ENCODE measurements at regions not wholly inside any gene's neighbourhood (a gene's known extent, or its start where the extent isn't known, plus 50 kb on each side); places are given as distances from the start of the nearest gene placed in this dataset.

- TF ChIP-seq ZFX (IDR thresholded peaks at IDR 0.05) (no peak), CTCF (conservative IDR thresholded peaks at IDR 0.05) (no peak)
- H3K27ac ChIP-seq = no peak overlapping the region
Observed at GRCh38 chr17:71976011-71976649, 144.7 kb upstream of the SOX9 start.

GRCh38 chr17:71978435-71978834 is 142.4 kb upstream of the SOX9 start:
- TF ChIP-seq ZFX (IDR thresholded peaks at IDR 0.05) = no peak
- TF ChIP-seq CTCF (conservative IDR thresholded peaks at IDR 0.05) = no peak
- no peak overlapping the region for H3K27ac ChIP-seq

GRCh38 chr17:71980171-71980570 is 140.6 kb upstream of the SOX9 start:
- TF ChIP-seq ZFX (IDR thresholded peaks at IDR 0.05) (no peak), CTCF (conservative IDR thresholded peaks at IDR 0.05) (no peak)

GRCh38 chr17:71983828-71984227 is 137.0 kb upstream of the SOX9 start:
- no peak overlapping the region for H3K27ac ChIP-seq
- no peak for TF ChIP-seq CTCF (conservative IDR thresholded peaks at IDR 0.05)
- TF ChIP-seq ZFX (IDR thresholded peaks at IDR 0.05) = no peak

More at GRCh38 chr17:71980171-71980570, 140.6 kb upstream of the SOX9 start:
- no peak overlapping the region for H3K27ac ChIP-seq

GRCh38 chr17:71985111-71986039 is 135.4 kb upstream of the SOX9 start:
- H3K27ac ChIP-seq = no peak overlapping the region
- TF ChIP-seq ZFX (IDR thresholded peaks at IDR 0.05) (no peak), CTCF (conservative IDR thresholded peaks at IDR 0.05) (no peak)

GRCh38 chr17:71986886-71987285 is 133.9 kb upstream of the SOX9 start:
- H3K27ac ChIP-seq = no peak overlapping the region
- TF ChIP-seq CTCF (conservative IDR thresholded peaks at IDR 0.05) = no peak
- TF ChIP-seq ZFX (IDR thresholded peaks at IDR 0.05) = no peak

- no peak overlapping the region for H3K27ac ChIP-seq
- TF ChIP-seq ZFX (IDR thresholded peaks at IDR 0.05) (no peak), CTCF (conservative IDR thresholded peaks at IDR 0.05) (no peak)
Observed at GRCh38 chr17:71987634-71988033, 133.2 kb upstream of the SOX9 start.
